Choroid plexus epithelial cell (primary cell): ENCODE measurements at regions not wholly inside any gene's neighbourhood (a gene's known extent, or its start where the extent isn't known, plus 50 kb on each side); places are given as distances from the start of the nearest gene placed in this dataset.
A peak's percentile ranks its signal among the peaks of the same experiment; 100 is the strongest.

ENCODE experiments used
- DNase-seq: peaks from one replicate; pipeline ENCODE4 v3.0.0-alpha.2; 2010; ENCODE audit warnings: low read depth
- H3K4me3 ChIP-seq: 2 replicates; pipeline ENCODE4 v1.5.1; 2011; ENCODE audit warnings: low read depth, mild to moderate bottlenecking, control low read depth, low read length, moderate library complexity
- CTCF ChIP-seq: conservative IDR thresholded peaks from 2 replicates; pipeline ENCODE4 v1.5.1; 2011; ENCODE audit warnings: low read depth, mild to moderate bottlenecking, control low read depth, inconsistent platforms, low read length, moderate library complexity

- no peak for TF ChIP-seq CTCF
- no peak overlapping the region for H3K4me3 ChIP-seq
- DNase-seq: no peak
Observed at GRCh38 chr5:68454766-68455165, 239.2 kb downstream of the PIK3R1 start.

- no peak for TF ChIP-seq CTCF
- DNase-seq: no peak
Observed at GRCh38 chr5:68455216-68455615, 239.7 kb downstream of the PIK3R1 start.

GRCh38 chr5:68456756-68457217, 241.2 kb downstream of the PIK3R1 start:
- no peak for TF ChIP-seq CTCF
- peak; percentile 54 for DNase-seq
- H3K4me3 ChIP-seq: no peak overlapping the region

More at GRCh38 chr5:68455216-68455615, 239.7 kb downstream of the PIK3R1 start:
- H3K4me3 ChIP-seq: no peak overlapping the region

GRCh38 chr5:68457285-68457684, 241.7 kb downstream of the PIK3R1 start:
- DNase-seq: no peak

GRCh38 chr5:68458416-68459021, 243.0 kb downstream of the PIK3R1 start:
- H3K4me3 ChIP-seq: no peak overlapping the region
- TF ChIP-seq CTCF: no peak
- no peak for DNase-seq

More at GRCh38 chr5:68457285-68457684, 241.7 kb downstream of the PIK3R1 start:
- TF ChIP-seq CTCF: no peak
- H3K4me3 ChIP-seq: no peak overlapping the region

- DNase-seq: no peak
- H3K4me3 ChIP-seq: no peak overlapping the region
- no peak for TF ChIP-seq CTCF
Observed at GRCh38 chr5:68459093-68459809, 243.7 kb downstream of the PIK3R1 start.

GRCh38 chr5:68459810-68460139, 244.2 kb downstream of the PIK3R1 start:
- TF ChIP-seq CTCF: no peak

More at GRCh38 chr5:68459810-68460139, 244.2 kb downstream of the PIK3R1 start:
- no peak for DNase-seq
- H3K4me3 ChIP-seq: no peak overlapping the region
